Testis (tissue), 2 donors: ENCODE measurements at regions not wholly inside any gene's neighbourhood (a gene's known extent, or its start where the extent isn't known, plus 50 kb on each side); places are given as distances from the start of the nearest gene placed in this dataset.

Experiments
- DNase-seq: peaks from one replicate; pipeline ENCODE4 v3.0.0-alpha.2; 2019
- H3K27ac ChIP-seq, 2 donors: fragments of 200-600 bp; sonication (generic); one replicate each; pipeline ENCODE4 v1.5.1; 2019
- H3K27me3 ChIP-seq: fragments of 200-600 bp; sonication (generic); one replicate; pipeline ENCODE4 v1.5.1; 2019
- H3K36me3 ChIP-seq: fragments of 200-600 bp; sonication (generic); one replicate; pipeline ENCODE4 v1.5.1; 2017; ENCODE audit warnings: low read depth; ENCODE audit errors: missing control alignments
- H3K4me1 ChIP-seq: fragments of 200-600 bp; sonication (generic); one replicate; pipeline ENCODE4 v1.5.1; 2019
- H3K4me3 ChIP-seq, 2 donors: fragments of 200-600 bp; sonication (generic); one replicate each; pipeline ENCODE4 v1.5.1; 2017 to 2019
- H3K9me3 ChIP-seq: fragments of 200-600 bp; sonication (generic); one replicate; pipeline ENCODE4 v1.5.1; 2017
- POLR2A ChIP-seq: fragments of 450-650 bp; IDR thresholded peaks from one replicate; pipeline ENCODE4 v1.6.1; 2017; ENCODE audit warnings: antibody characterized with exemption, mild to moderate bottlenecking, moderate library complexity
- WGBS, 2 donors: methylation state at CpG; one replicate each; pipeline ENCODE4 v1.1.5; 2018; 5-methylcytosine and 5-hydroxymethylcytosine counted together
- intact Hi-C: fragments of 100-400 bp; cut with DNase I; formaldehyde crosslinking; loops from one replicate; pipeline ENCODE4 v1.15.1; 2023; ENCODE audit warnings: low total_unique reads
- TF ChIP-seq, protein P1 (sequence below), 3 experiments: fragments of 450-650 bp in 2 of 3; fragments of 200-600 bp in 1 of 3; sonication (generic) in 1 of 3; IDR thresholded peaks; one replicate each; pipeline ENCODE4 v1.5.1; 2016 to 2019; ENCODE audit warnings: antibody characterized with exemption in 3 of 3, mild to moderate bottlenecking in 2 of 3, moderate library complexity in 1 of 3

DNA sequence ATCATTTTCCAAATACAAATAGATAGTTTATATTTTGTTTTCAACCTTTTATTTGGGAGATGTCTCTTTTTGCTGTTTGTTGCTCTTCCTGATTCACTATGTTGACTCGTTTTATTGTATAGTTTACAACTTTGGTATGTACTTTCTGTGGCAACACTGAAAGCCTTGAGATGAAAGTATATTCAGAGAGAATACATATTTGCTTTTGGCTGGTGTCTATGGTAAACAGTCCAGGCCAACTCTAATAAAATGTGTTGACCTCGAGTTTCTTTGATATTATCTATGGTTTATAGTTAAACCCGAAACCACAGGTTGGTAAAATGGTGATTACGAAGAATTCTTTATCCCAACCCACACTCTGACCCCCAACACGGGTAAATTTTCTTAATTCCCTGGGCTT lies 919.6 kb upstream of the MAP3K7 start:
- Histone ChIP-seq H3K4me1 (no peaks in the 10 kb centered on the region), H3K27ac (no peak overlapping the region), H3K4me3 (no peak overlapping the region), H3K36me3 (no peaks in the 10 kb centered on the region), H3K27me3 (no peaks in the 10 kb centered on the region), H3K9me3 (no peaks in the 10 kb centered on the region)
- no peak for TF ChIP-seq POLR2A
- TF ChIP-seq, protein P1, sequence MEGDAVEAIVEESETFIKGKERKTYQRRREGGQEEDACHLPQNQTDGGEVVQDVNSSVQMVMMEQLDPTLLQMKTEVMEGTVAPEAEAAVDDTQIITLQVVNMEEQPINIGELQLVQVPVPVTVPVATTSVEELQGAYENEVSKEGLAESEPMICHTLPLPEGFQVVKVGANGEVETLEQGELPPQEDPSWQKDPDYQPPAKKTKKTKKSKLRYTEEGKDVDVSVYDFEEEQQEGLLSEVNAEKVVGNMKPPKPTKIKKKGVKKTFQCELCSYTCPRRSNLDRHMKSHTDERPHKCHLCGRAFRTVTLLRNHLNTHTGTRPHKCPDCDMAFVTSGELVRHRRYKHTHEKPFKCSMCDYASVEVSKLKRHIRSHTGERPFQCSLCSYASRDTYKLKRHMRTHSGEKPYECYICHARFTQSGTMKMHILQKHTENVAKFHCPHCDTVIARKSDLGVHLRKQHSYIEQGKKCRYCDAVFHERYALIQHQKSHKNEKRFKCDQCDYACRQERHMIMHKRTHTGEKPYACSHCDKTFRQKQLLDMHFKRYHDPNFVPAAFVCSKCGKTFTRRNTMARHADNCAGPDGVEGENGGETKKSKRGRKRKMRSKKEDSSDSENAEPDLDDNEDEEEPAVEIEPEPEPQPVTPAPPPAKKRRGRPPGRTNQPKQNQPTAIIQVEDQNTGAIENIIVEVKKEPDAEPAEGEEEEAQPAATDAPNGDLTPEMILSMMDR (IDR thresholded peaks at IDR 0.05): no peak
- WGBS, 2 donors: 88 to 94% methylated on average over 5 of the region's 5 CpGs
- no peak for DNase-seq
- intact Hi-C loops: no loop called here

DNA sequence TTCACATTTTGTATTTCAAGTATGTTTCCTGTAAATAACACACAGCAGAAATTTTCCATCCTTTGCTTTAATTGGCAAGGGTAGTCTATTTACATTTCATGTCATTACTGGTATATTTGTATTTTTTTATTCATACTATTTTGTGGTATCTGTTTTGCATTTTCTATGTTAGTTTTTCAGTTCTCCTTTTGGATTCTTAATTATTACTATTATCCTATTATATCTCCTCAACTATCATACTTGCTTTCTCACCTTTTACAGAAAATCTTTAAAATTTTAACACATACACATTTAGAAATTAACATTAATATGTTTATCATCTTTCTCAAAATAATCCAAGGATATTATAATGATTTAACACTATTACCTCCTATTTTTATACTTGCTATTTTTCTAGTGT lies 918.3 kb upstream of the MAP3K7 start:
- Histone ChIP-seq H3K9me3 (no peaks in the 10 kb centered on the region), H3K36me3 (no peaks in the 10 kb centered on the region), H3K4me3 (no peak overlapping the region), H3K27ac (no peak overlapping the region), H3K27me3 (no peaks in the 10 kb centered on the region), H3K4me1 (no peaks in the 10 kb centered on the region)
- intact Hi-C loops: no loop called here
- TF ChIP-seq, protein P1 (IDR thresholded peaks at IDR 0.05): no peak
- TF ChIP-seq POLR2A: no peak
- DNase-seq: no peak

DNA sequence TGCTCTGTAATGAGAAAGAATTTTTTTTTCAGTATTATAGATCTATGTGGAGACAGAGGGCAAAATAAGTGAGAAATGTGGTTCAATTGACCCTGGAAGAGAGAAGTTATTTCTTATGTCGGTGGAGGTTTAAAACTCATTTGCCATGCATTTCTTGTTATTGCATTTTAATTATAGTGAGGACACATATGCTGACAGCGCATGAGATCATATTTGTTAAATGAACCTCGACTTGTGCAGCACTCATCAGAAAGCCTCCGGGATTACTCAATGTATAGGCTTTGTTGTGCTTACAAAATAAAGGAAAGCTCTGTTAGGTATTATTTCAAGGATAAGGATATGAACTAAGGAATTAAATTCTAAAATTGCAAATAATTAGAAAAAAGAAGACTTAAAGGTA lies 915.1 kb upstream of the MAP3K7 start:
- Histone ChIP-seq H3K9me3 (no peaks in the 10 kb centered on the region), H3K36me3 (no peaks in the 10 kb centered on the region), H3K4me3 (no peak overlapping the region), H3K4me1 (no peaks in the 10 kb centered on the region), H3K27me3 (no peaks in the 10 kb centered on the region), H3K27ac (no peak overlapping the region)
- no peak for DNase-seq
- TF ChIP-seq, protein P1 (IDR thresholded peaks at IDR 0.05): no peak
- TF ChIP-seq POLR2A: no peak
- WGBS, 2 donors: 84 to 91% methylated on average over 4 of the region's 4 CpGs
- intact Hi-C loops: no loop called here

DNA sequence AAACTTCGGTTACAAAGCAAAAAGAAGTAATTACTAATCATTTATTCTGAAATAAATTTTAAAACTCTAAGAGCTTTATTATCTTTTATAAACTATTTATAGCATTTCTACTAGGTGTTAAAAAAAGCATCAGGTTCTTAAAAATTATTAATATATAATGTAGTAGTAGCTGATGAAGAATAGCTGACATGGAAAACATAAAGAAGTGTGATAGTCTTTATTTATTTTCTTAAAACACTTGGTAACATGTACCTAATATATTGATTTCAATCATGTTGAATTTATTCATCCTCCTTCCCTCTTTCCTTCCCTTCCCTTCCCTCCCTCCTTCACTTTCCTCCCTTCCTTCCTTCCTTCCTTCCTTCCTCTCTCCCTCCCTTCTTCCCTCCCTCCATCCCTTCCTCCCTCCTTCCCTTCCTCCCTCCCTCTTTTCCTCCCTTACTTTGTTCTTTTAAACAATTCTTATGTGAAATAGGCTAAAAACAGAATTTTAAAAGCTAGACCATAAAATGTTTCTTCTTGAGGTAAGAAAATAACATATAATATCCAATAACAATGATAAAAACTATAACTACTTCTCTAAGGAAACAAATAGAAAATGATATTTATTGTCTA lies 913.9 kb upstream of the MAP3K7 start:
- DNase-seq: no peak
- no peaks in the 10 kb centered on the region for H3K9me3 ChIP-seq
- H3K4me3 ChIP-seq: no peak overlapping the region
- no peak overlapping the region for H3K27ac ChIP-seq
- H3K27me3 ChIP-seq: no peaks in the 10 kb centered on the region
- no peaks in the 10 kb centered on the region for H3K36me3 ChIP-seq
- intact Hi-C loops: no loop called here
- H3K4me1 ChIP-seq: no peaks in the 10 kb centered on the region
- TF ChIP-seq, protein P1 (IDR thresholded peaks at IDR 0.05): no peak
- no peak for TF ChIP-seq POLR2A
- WGBS, 2 donors: 96 to 97% methylated on average over 1 of the region's 1 CpG

DNA sequence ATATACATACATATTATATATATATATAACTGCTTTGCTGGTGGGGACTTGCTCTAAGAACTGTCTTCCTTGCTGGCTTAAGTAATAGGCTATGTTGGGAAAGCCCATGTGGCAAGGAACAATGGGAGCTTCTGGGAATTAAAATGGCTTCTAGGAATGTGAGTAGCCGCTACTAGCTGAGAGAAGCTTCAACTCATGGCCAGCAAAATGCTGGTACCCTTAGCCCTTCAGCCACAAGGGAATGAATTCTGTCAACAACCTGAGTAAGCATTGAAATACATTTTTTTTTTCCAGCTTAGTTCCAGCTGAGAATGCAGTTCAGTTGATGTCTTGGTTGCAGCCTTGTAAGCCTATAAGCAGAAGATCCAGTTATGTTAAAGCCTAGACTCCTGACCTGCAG lies 911.7 kb upstream of the MAP3K7 start:
- Histone ChIP-seq H3K9me3 (no peaks in the 10 kb centered on the region), H3K4me3 (no peak overlapping the region), H3K4me1 (no peaks in the 10 kb centered on the region), H3K36me3 (no peaks in the 10 kb centered on the region), H3K27ac (no peak overlapping the region), H3K27me3 (no peaks in the 10 kb centered on the region)
- WGBS, 2 donors: 81 to 90% methylated on average over 1 of the region's 1 CpG
- DNase-seq: no peak
- intact Hi-C loops: no loop called here
- no peak for TF ChIP-seq POLR2A
- TF ChIP-seq, protein P1 (IDR thresholded peaks at IDR 0.05): no peak
